ENCODE measurements at regions not wholly inside any gene's neighbourhood (a gene's known extent, or its start where the extent isn't known, plus 50 kb on each side); places are given as distances from the start of the nearest gene placed in this dataset.

- TF ChIP-seq TCF12 (IDR thresholded peaks at IDR 0.05; ENCODE audit: low read depth, low read length) (no peak), ZNF274 (IDR thresholded peaks at IDR 0.05; ENCODE audit: borderline replicate concordance, extremely low read depth, low read length) (no peak), POLR2AphosphoS5 (IDR thresholded peaks at IDR 0.05; ENCODE audit: low read depth, low read length) (no peak), BACH1 (IDR thresholded peaks at IDR 0.05; ENCODE audit: low read length) (no peak), POLR2A (IDR thresholded peaks at IDR 0.05; ENCODE audit: control extremely low read depth in 1 of 2, low read depth in 2 of 2, low read length in 2 of 2) (no peak)
- TF ChIP-seq, protein P1, sequence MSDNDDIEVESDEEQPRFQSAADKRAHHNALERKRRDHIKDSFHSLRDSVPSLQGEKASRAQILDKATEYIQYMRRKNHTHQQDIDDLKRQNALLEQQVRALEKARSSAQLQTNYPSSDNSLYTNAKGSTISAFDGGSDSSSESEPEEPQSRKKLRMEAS (IDR thresholded peaks at IDR 0.05): no peak
Measured at GRCh38 chr3:3646934-3647333, 152.3 kb upstream of the LRRN1 start.

Data from H1 (cell line).